IMR-90 (cell line): ENCODE measurements at regions not wholly inside any gene's neighbourhood (a gene's known extent, or its start where the extent isn't known, plus 50 kb on each side); places are given as distances from the start of the nearest gene placed in this dataset.

Experiments used
- ATAC-seq: fragments of 200-7000 bp; cut with Tn5 transposase; 2 replicates; pipeline ENCODE4 v1.9.1; 2020; ENCODE audit warnings: low read depth, mild to moderate bottlenecking, moderate library complexity
- BruUV-seq: library from RNA; stranded (reverse); fragments of 400-500 nt; replicated peaks from 2 replicates; lab custom pipeline; 2021; lab: Mats Ljungman, UMichigan
- CTCF ChIA-PET: fragments of 300-600 bp; formaldehyde crosslinking; extraction: SDS; loops from one replicate; lab custom pipeline; 2021; ENCODE audit warnings: antibody characterized with exemption; lab: Yijun Ruan, JAX
- POLR2A ChIA-PET: fragments of 300-600 bp; sonication (Branson Sonifier 250); formaldehyde crosslinking; loops from one replicate; lab custom pipeline; 2022; ENCODE audit warnings: antibody characterized with exemption; ENCODE audit not compliant: unreplicated experiment; lab: Charles Lee
- DNase-seq: peaks from one replicate; pipeline ENCODE4 v3.0.0; 2013
- H2AFZ ChIP-seq: replicated peaks from 2 replicates; pipeline ENCODE3; 2013; ENCODE audit warnings: low read length, mild to moderate bottlenecking; ENCODE audit not compliant: poor library complexity
- H2AK5ac ChIP-seq: 2 replicates; pipeline ENCODE4 v1.6.1; 2013; ENCODE audit warnings: low read depth, low read length, inconsistent platforms
- H2AK9ac ChIP-seq: replicated peaks from 2 replicates; pipeline ENCODE3; 2013; ENCODE audit warnings: mild to moderate bottlenecking, low read depth, low read length, moderate library complexity; ENCODE audit not compliant: poor library complexity
- H2BK120ac ChIP-seq: 2 replicates; pipeline ENCODE4 v1.6.1; 2013; ENCODE audit warnings: low read depth, low read length, inconsistent platforms
- H2BK15ac ChIP-seq: 3 replicates; pipeline ENCODE4 v1.6.1; 2013; ENCODE audit warnings: low read depth, low read length, inconsistent platforms
- H2BK20ac ChIP-seq: 2 replicates; pipeline ENCODE4 v1.6.1; 2013; ENCODE audit warnings: low read depth, mild to moderate bottlenecking, inconsistent platforms, low read length, moderate library complexity
- H2BK5ac ChIP-seq: 2 replicates; pipeline ENCODE4 v1.6.1; 2013; ENCODE audit warnings: mild to moderate bottlenecking, low read depth, low read length, inconsistent platforms; ENCODE audit not compliant: poor library complexity, severe bottlenecking
- H3K14ac ChIP-seq: replicated peaks from 2 replicates; pipeline ENCODE4 v1.6.1; 2013; ENCODE audit warnings: low read depth, low read length, inconsistent platforms
- H3K18ac ChIP-seq: 2 replicates; pipeline ENCODE4 v1.6.1; 2013; ENCODE audit warnings: low read depth, low read length, control low read depth
- H3K23ac ChIP-seq: 2 replicates; pipeline ENCODE4 v1.6.1; 2013; ENCODE audit warnings: low read depth, low read length, inconsistent platforms
- H3K27ac ChIP-seq: 2 replicates; pipeline ENCODE4 v1.5.1; 2013; ENCODE audit warnings: mild to moderate bottlenecking, control low read depth, low read length; ENCODE audit not compliant: insufficient read depth
- H3K27me3 ChIP-seq: 2 replicates; pipeline ENCODE4 v1.6.1; 2013; ENCODE audit warnings: low read length; ENCODE audit not compliant: control insufficient read depth, insufficient read depth
- H3K36me3 ChIP-seq: 2 replicates; pipeline ENCODE4 v1.6.1; 2013; ENCODE audit warnings: low read length, mixed read lengths; ENCODE audit not compliant: control insufficient read depth, insufficient read depth
- H3K4ac ChIP-seq: 2 replicates; pipeline ENCODE4 v1.6.1; 2013; ENCODE audit warnings: low read depth, low read length, inconsistent platforms
- H3K4me1 ChIP-seq: 2 replicates; pipeline ENCODE4 v1.6.1; 2013; ENCODE audit warnings: low read length, mixed read lengths; ENCODE audit not compliant: control insufficient read depth, insufficient read depth
- H3K4me2 ChIP-seq: 2 replicates; pipeline ENCODE4 v1.6.1; 2013; ENCODE audit warnings: low read depth, mild to moderate bottlenecking, control low read depth, low read length, moderate library complexity
- H3K4me3 ChIP-seq: 2 replicates; pipeline ENCODE4 v1.5.1; 2013; ENCODE audit warnings: low read depth, mild to moderate bottlenecking, control low read depth, low read length, moderate library complexity; ENCODE audit not compliant: insufficient read depth
- H3K56ac ChIP-seq: 2 replicates; pipeline ENCODE4 v1.6.1; 2013; ENCODE audit warnings: low read length, inconsistent platforms; ENCODE audit not compliant: insufficient read depth; ENCODE audit errors: extremely low read depth
- H3K79me1 ChIP-seq, 2 experiments: 2 replicates each; pipeline ENCODE4 v1.6.1; 2013; ENCODE audit warnings: low read length in 2 of 2, inconsistent platforms in 1 of 2, low read depth in 1 of 2
- H3K9ac ChIP-seq: 2 replicates; pipeline ENCODE4 v1.6.1; 2013; ENCODE audit warnings: low read depth, low read length, control low read depth
- H3K9me1 ChIP-seq: 2 replicates; pipeline ENCODE4 v1.6.1; 2013; ENCODE audit warnings: low read length, inconsistent platforms; ENCODE audit not compliant: insufficient read depth
- H3K9me3 ChIP-seq: 2 replicates; pipeline ENCODE4 v1.6.1; 2013; ENCODE audit warnings: low read length; ENCODE audit not compliant: control insufficient read depth, insufficient read depth
- H4K20me1 ChIP-seq: 2 replicates; pipeline ENCODE4 v1.6.1; 2013; ENCODE audit warnings: low read length, inconsistent platforms; ENCODE audit not compliant: insufficient read depth
- H4K5ac ChIP-seq: 2 replicates; pipeline ENCODE4 v1.6.1; 2013; ENCODE audit warnings: mild to moderate bottlenecking, low read depth, low read length, control low read depth
- H4K8ac ChIP-seq, 2 experiments: 2 replicates each; pipeline ENCODE4 v1.6.1; 2013; ENCODE audit warnings: low read depth in 2 of 2, low read length in 2 of 2, control low read depth in 1 of 2, inconsistent platforms in 1 of 2
- H4K91ac ChIP-seq: 2 replicates; pipeline ENCODE4 v1.6.1; 2013; ENCODE audit warnings: low read depth, low read length, inconsistent platforms; ENCODE audit not compliant: insufficient read depth
- BHLHE40 ChIP-seq: fragments of 150-350 bp; IDR thresholded peaks from 2 replicates; pipeline ENCODE4 v1.6.1; 2016; ENCODE audit warnings: mild to moderate bottlenecking, low read depth, low read length
- CEBPB ChIP-seq: IDR thresholded peaks from 2 replicates; pipeline ENCODE4 v1.6.1; 2012; ENCODE audit warnings: low read depth, low read length, improper control_type of control experiment
- CHD1 ChIP-seq: IDR thresholded peaks from 2 replicates; pipeline ENCODE4 v1.6.1; 2012; ENCODE audit warnings: low read depth, low read length, improper control_type of control experiment
- CTCF ChIP-seq: conservative IDR thresholded peaks from 2 replicates; pipeline ENCODE4 v1.5.1; 2012; ENCODE audit warnings: mild to moderate bottlenecking, low read depth, low read length, improper control_type of control experiment
- ELK1 ChIP-seq: fragments of 150-350 bp; IDR thresholded peaks from 2 replicates; pipeline ENCODE4 v1.6.1; 2016; ENCODE audit warnings: low read depth, mild to moderate bottlenecking, low read length, moderate library complexity, borderline replicate concordance
- FOS ChIP-seq: fragments of 150-350 bp; IDR thresholded peaks from 2 replicates; pipeline ENCODE4 v1.6.1; 2016; ENCODE audit warnings: low read depth, low read length
- MAFK ChIP-seq: IDR thresholded peaks from 2 replicates; pipeline ENCODE4 v1.6.1; 2012; ENCODE audit warnings: low read depth, low read length, improper control_type of control experiment
- MAZ ChIP-seq: IDR thresholded peaks from 2 replicates; pipeline ENCODE4 v1.6.1; 2012; ENCODE audit warnings: low read depth, mild to moderate bottlenecking, low read length, improper control_type of control experiment, moderate library complexity, borderline replicate concordance
- MXI1 ChIP-seq: IDR thresholded peaks from 2 replicates; pipeline ENCODE4 v1.6.1; 2012; ENCODE audit warnings: low read depth, mild to moderate bottlenecking, low read length, moderate library complexity, borderline replicate concordance
- NFE2L2 ChIP-seq: fragments of 150-350 bp; IDR thresholded peaks from 2 replicates; pipeline ENCODE4 v1.6.1; 2016; ENCODE audit warnings: low read depth, mild to moderate bottlenecking, low read length
- POLR2A ChIP-seq: IDR thresholded peaks from 2 replicates; pipeline ENCODE4 v1.6.1; 2012; ENCODE audit warnings: mild to moderate bottlenecking, low read depth, low read length
- RAD21 ChIP-seq: IDR thresholded peaks from 2 replicates; pipeline ENCODE4 v1.6.1; 2012; ENCODE audit warnings: low read length, improper control_type of control experiment
- RCOR1 ChIP-seq: IDR thresholded peaks from 2 replicates; pipeline ENCODE4 v1.6.1; 2012; ENCODE audit warnings: mild to moderate bottlenecking, low read length, improper control_type of control experiment; ENCODE audit not compliant: insufficient replicate concordance
- RFX5 ChIP-seq: IDR thresholded peaks from 2 replicates; pipeline ENCODE4 v1.8.0; 2012; ENCODE audit warnings: low read depth, mild to moderate bottlenecking, low read length, moderate library complexity
- SMC3 ChIP-seq: fragments of 150-350 bp; IDR thresholded peaks from 2 replicates; pipeline ENCODE4 v1.6.1; 2016; ENCODE audit warnings: low read depth, mild to moderate bottlenecking, antibody characterized with exemption, low read length, moderate library complexity
- USF2 ChIP-seq: fragments of 150-350 bp; IDR thresholded peaks from 2 replicates; pipeline ENCODE4 v1.6.1; 2017; ENCODE audit warnings: mild to moderate bottlenecking, antibody characterized with exemption, low read length, low read depth
- dilution Hi-C: fragments of 300-500 bp; cut with HindIII; formaldehyde crosslinking; loops from one replicate; pipeline ENCODE4 v1.14.3; 2018; ENCODE audit warnings: low sequenced_read_pairs; ENCODE audit not compliant: unreplicated experiment
- in situ Hi-C: fragments of 300-500 bp; cut with MboI; formaldehyde crosslinking; loops from 3 replicates; pipeline ENCODE4 v1.14.3; 2019; ENCODE audit warnings: low sequenced_read_pairs, inconsistent platforms, mixed read lengths
- intact Hi-C: fragments of 100-400 bp; cut with micrococcal nuclease; formaldehyde crosslinking; loops from 2 replicates; pipeline ENCODE4 v1.10.0; 2022

GRCh38 chr3:111314181-111314873 lies 227.7 kb upstream of the CD96 start:
- no peaks in the 10 kb centered on the region for H4K20me1 ChIP-seq
- no peak overlapping the region for H2BK5ac ChIP-seq
- H3K14ac ChIP-seq: no peak overlapping the region
- no peak overlapping the region for H2BK15ac ChIP-seq
- H4K91ac ChIP-seq: no peak overlapping the region
- H3K9ac ChIP-seq: no peak overlapping the region
- no peak overlapping the region for H2AK5ac ChIP-seq
- no peak overlapping the region for H3K27ac ChIP-seq
- no peak for TF ChIP-seq NFE2L2
- no peak for TF ChIP-seq FOS
- TF ChIP-seq USF2: no peak
- no peak for TF ChIP-seq MAFK
- TF ChIP-seq BHLHE40: no peak
- no peak for TF ChIP-seq RAD21
- no peak for TF ChIP-seq SMC3
- no peak for TF ChIP-seq ELK1
- TF ChIP-seq CTCF: no peak
- no peak for TF ChIP-seq RFX5
- no peak for TF ChIP-seq RCOR1
- no peak for TF ChIP-seq CEBPB
- TF ChIP-seq POLR2A: no peak
- TF ChIP-seq MAZ: no peak
- TF ChIP-seq MXI1: no peak
- TF ChIP-seq CHD1: no peak
- no peak for DNase-seq
- H3K27me3 ChIP-seq: no peaks in the 10 kb centered on the region; the same call in 1 of the 2 replicates
- in situ Hi-C loops: no loop called here
- POLR2A ChIA-PET: no interaction called here
- peaks cover 8% of the 10 kb centered on the region for H3K4me1 ChIP-seq
- dilution Hi-C loops: no loop called here
- H2AFZ ChIP-seq: no peak overlapping the region
- no peak overlapping the region for H2BK20ac ChIP-seq
- no peak overlapping the region for H3K18ac ChIP-seq
- no peak overlapping the region for H2AK9ac ChIP-seq
- no peak overlapping the region for H3K4ac ChIP-seq
- no peak overlapping the region for H3K4me2 ChIP-seq
- no peak for ATAC-seq
- no peak overlapping the region for H3K56ac ChIP-seq
- H3K36me3 ChIP-seq: no peaks in the 10 kb centered on the region
- CTCF ChIA-PET: interaction anchor here (0.6 kb wide), 1 partner anchor 777 kb away, joined by 5 read pairs; no protein-coding TSS in a partner anchor
- intact Hi-C loops: no loop called here
- H3K9me1 ChIP-seq: no peaks in the 10 kb centered on the region
- H3K79me1 ChIP-seq: no peaks in the 10 kb centered on the region
- no peak overlapping the region for H3K23ac ChIP-seq
- H3K9me3 ChIP-seq: no peaks in the 10 kb centered on the region
- H4K8ac ChIP-seq: no peak overlapping the region
- no TSS peak for BruUV-seq
- H2BK120ac ChIP-seq: no peak overlapping the region
- H3K4me3 ChIP-seq: no peak overlapping the region
- H4K5ac ChIP-seq: no peak overlapping the region
